H9 (cell line): ENCODE measurements at regions not wholly inside any gene's neighbourhood (a gene's known extent, or its start where the extent isn't known, plus 50 kb on each side); places are given as distances from the start of the nearest gene placed in this dataset.

Source experiments
- DNase-seq: peaks from one replicate; pipeline ENCODE4 v3.0.0-alpha.2; 2017
- H2AFZ ChIP-seq: one replicate; pipeline ENCODE4 v1.6.1; 2013; ENCODE audit warnings: mild to moderate bottlenecking, low read length, control low read depth, moderate library complexity
- H2AK5ac ChIP-seq: 2 replicates; pipeline ENCODE4 v1.6.1; 2013; ENCODE audit warnings: low read length, control low read depth, mixed read lengths; ENCODE audit not compliant: insufficient read length
- H2BK120ac ChIP-seq: one replicate; pipeline ENCODE4 v1.6.1; 2013; ENCODE audit warnings: low read depth, mild to moderate bottlenecking, low read length, control low read depth, inconsistent platforms; ENCODE audit not compliant: poor library complexity, severe bottlenecking
- H2BK12ac ChIP-seq: 2 replicates; pipeline ENCODE4 v1.6.1; 2013; ENCODE audit warnings: low read length, control low read depth, mixed read lengths, low read depth; ENCODE audit not compliant: insufficient read length
- H2BK15ac ChIP-seq: 2 replicates; pipeline ENCODE4 v1.6.1; 2013; ENCODE audit warnings: low read depth, low read length, control low read depth
- H2BK20ac ChIP-seq: one replicate; pipeline ENCODE4 v1.6.1; 2013; ENCODE audit warnings: low read depth, mild to moderate bottlenecking, low read length, control low read depth, inconsistent platforms; ENCODE audit not compliant: poor library complexity, severe bottlenecking
- H2BK5ac ChIP-seq: 2 replicates; pipeline ENCODE4 v1.6.1; 2013; ENCODE audit warnings: low read length, control low read depth, mixed read lengths; ENCODE audit not compliant: insufficient read length
- H3K14ac ChIP-seq: 2 replicates; pipeline ENCODE4 v1.6.1; 2013; ENCODE audit warnings: low read length, control low read depth; ENCODE audit not compliant: insufficient read depth
- H3K18ac ChIP-seq: 2 replicates; pipeline ENCODE4 v1.6.1; 2013; ENCODE audit warnings: low read depth, mild to moderate bottlenecking, mixed read lengths, low read length, control low read depth; ENCODE audit not compliant: insufficient read length
- H3K23ac ChIP-seq: 2 replicates; pipeline ENCODE4 v1.6.1; 2013; ENCODE audit warnings: low read length, control low read depth, mixed read lengths, low read depth; ENCODE audit not compliant: insufficient read length
- H3K23me2 ChIP-seq: 2 replicates; pipeline ENCODE4 v1.6.1; 2013; ENCODE audit warnings: low read depth, mild to moderate bottlenecking, mixed read lengths, low read length, control low read depth; ENCODE audit not compliant: insufficient read length, poor library complexity, severe bottlenecking
- H3K27ac ChIP-seq: 2 replicates; pipeline ENCODE4 v1.5.1; 2013; ENCODE audit warnings: low read length, control low read depth, mixed read lengths, low read depth; ENCODE audit not compliant: insufficient read length
- H3K27me3 ChIP-seq: 2 replicates; pipeline ENCODE4 v1.6.1; 2013; ENCODE audit warnings: low read length, control low read depth, inconsistent platforms; ENCODE audit not compliant: insufficient read depth
- H3K4ac ChIP-seq: 2 replicates; pipeline ENCODE4 v1.6.1; 2013; ENCODE audit warnings: low read depth, mild to moderate bottlenecking, control low read depth, inconsistent platforms, low read length, moderate library complexity
- H3K4me1 ChIP-seq: 2 replicates; pipeline ENCODE4 v1.6.1; 2013; ENCODE audit warnings: low read length, control low read depth, inconsistent platforms; ENCODE audit not compliant: insufficient read depth
- H3K4me2 ChIP-seq: 2 replicates; pipeline ENCODE4 v1.6.1; 2013; ENCODE audit warnings: low read length, control low read depth, mixed read lengths; ENCODE audit not compliant: insufficient read length, insufficient read depth
- H3K56ac ChIP-seq: 2 replicates; pipeline ENCODE4 v1.6.1; 2013; ENCODE audit warnings: low read depth, mild to moderate bottlenecking, mixed read lengths, low read length, control low read depth; ENCODE audit not compliant: insufficient read length
- H3K79me1 ChIP-seq: 2 replicates; pipeline ENCODE4 v1.6.1; 2013; ENCODE audit warnings: low read depth, mild to moderate bottlenecking, moderate library complexity, low read length, control low read depth, inconsistent platforms; ENCODE audit not compliant: insufficient read depth, poor library complexity, severe bottlenecking
- H3K79me2 ChIP-seq: 2 replicates; pipeline ENCODE4 v1.6.1; 2013; ENCODE audit warnings: low read length, control low read depth, inconsistent platforms; ENCODE audit not compliant: insufficient read depth
- H3K9ac ChIP-seq: 2 replicates; pipeline ENCODE4 v1.6.1; 2013; ENCODE audit warnings: low read length, control low read depth, mixed read lengths; ENCODE audit not compliant: insufficient read length; ENCODE audit errors: extremely low read depth
- H3K9me3 ChIP-seq: one replicate; pipeline ENCODE4 v1.6.1; 2013; ENCODE audit warnings: low read depth, low read length, inconsistent platforms; ENCODE audit not compliant: control insufficient read depth
- H3T11ph ChIP-seq: one replicate; pipeline ENCODE4 v1.6.1; 2013; ENCODE audit warnings: mild to moderate bottlenecking, low read length, control low read depth, inconsistent platforms
- H4K20me1 ChIP-seq: one replicate; pipeline ENCODE4 v1.6.1; 2013; ENCODE audit not compliant: control insufficient read depth, insufficient read length, insufficient read depth
- H4K5ac ChIP-seq: 2 replicates; pipeline ENCODE4 v1.6.1; 2013; ENCODE audit warnings: low read depth, mild to moderate bottlenecking, mixed read lengths, low read length, control low read depth; ENCODE audit not compliant: insufficient read length
- H4K8ac ChIP-seq: replicated peaks from 2 replicates; pipeline ENCODE4 v1.6.1; 2013; ENCODE audit warnings: low read length, control low read depth, mixed read lengths, low read depth; ENCODE audit not compliant: insufficient read length
- H4K91ac ChIP-seq: 2 replicates; pipeline ENCODE4 v1.6.1; 2013; ENCODE audit warnings: low read depth, mild to moderate bottlenecking, moderate library complexity, mixed read lengths, low read length, control low read depth; ENCODE audit not compliant: insufficient read length
- H3K27ac Mint-ChIP-seq, 3 experiments: 2 replicates in 2 of 3; 3 replicates in 1 of 3; pipeline ENCODE4 v1.8.0; 2020 to 2021; ENCODE audit warnings: mixed read lengths in 3 of 3, mild to moderate bottlenecking in 1 of 3, moderate library complexity in 1 of 3
- H3K27me3 Mint-ChIP-seq: 2 replicates; pipeline ENCODE4 v1.8.0; 2021; ENCODE audit warnings: low read depth, mild to moderate bottlenecking, moderate library complexity, mixed read lengths
- H3K36me3 Mint-ChIP-seq, 3 experiments: 2 replicates in 2 of 3; 3 replicates in 1 of 3; pipeline ENCODE4 v1.8.0; 2020 to 2021; ENCODE audit warnings: low read depth in 3 of 3, mixed read lengths in 3 of 3; ENCODE audit not compliant: insufficient read depth in 1 of 3
- H3K4me1 Mint-ChIP-seq, 2 experiments: 2 replicates each; pipeline ENCODE4 v1.8.0; 2020; ENCODE audit warnings: mixed read lengths in 2 of 2
- H3K4me3 Mint-ChIP-seq, 2 experiments: 2 replicates in 1 of 2; 3 replicates in 1 of 2; pipeline ENCODE4 v1.8.0; 2020 to 2021; ENCODE audit warnings: mild to moderate bottlenecking in 2 of 2, mixed read lengths in 2 of 2, moderate library complexity in 1 of 2
- H3K9me3 Mint-ChIP-seq, 2 experiments: 2 replicates in 1 of 2; 3 replicates in 1 of 2; pipeline ENCODE4 v1.8.0; 2020; ENCODE audit warnings: mild to moderate bottlenecking in 2 of 2, mixed read lengths in 2 of 2, moderate library complexity in 1 of 2
- CTCF ChIP-seq: fragments of 200-600 bp; sonication (generic); conservative IDR thresholded peaks from 3 replicates; pipeline ENCODE4 v1.8.0; 2021; ENCODE audit warnings: antibody characterized with exemption, mild to moderate bottlenecking
- whole genome bisulfite sequencing: extraction: QIAGEN DNeasy Blood & Tissue Kit; methylation state at CpG from one replicate; pipeline ENCODE4 v1.1.7; 2013; ENCODE audit warnings: missing lambda C conversion rate, low lambda C conversion rate, mixed read lengths; ENCODE audit not compliant: insufficient read length; ENCODE audit errors: extremely low coverage; 5-methylcytosine and 5-hydroxymethylcytosine counted together

- Histone ChIP-seq H2BK15ac (no peak overlapping the region), H2AK5ac (no peak overlapping the region), H2BK120ac (no peak overlapping the region), H2BK12ac (no peak overlapping the region), H4K5ac (no peak overlapping the region), H3K9ac (no peak overlapping the region), H3K79me2 (no peaks in the 10 kb centered on the region), H3K4me2 (no peak overlapping the region), H2BK20ac (no peak overlapping the region), H3K27me3 (no peaks in the 10 kb centered on the region), H3K18ac (no peak overlapping the region), H3K23ac (no peak overlapping the region), H3T11ph (no peak overlapping the region), H4K8ac (no peak overlapping the region), H2AFZ (no peak overlapping the region), H3K27ac (no peak overlapping the region), H4K91ac (no peak overlapping the region), H3K14ac (no peak overlapping the region), H2BK5ac (no peak overlapping the region), H3K4ac (no peak overlapping the region), H4K20me1 (no peaks in the 10 kb centered on the region), H3K23me2 (no peaks in the 10 kb centered on the region), H3K4me1 (no peaks in the 10 kb centered on the region), H3K56ac (no peak overlapping the region), H3K79me1 (no peaks in the 10 kb centered on the region), H3K9me3 (no peaks in the 10 kb centered on the region)
- peaks cover 0 to 5% (median 0%) of the 10 kb centered on the region in 3 experiments; a peak in 2 of 7 replicates for H3K36me3 Mint-ChIP-seq
- H3K27me3 Mint-ChIP-seq, result no peaks in the 10 kb centered on the region; the same call in 1 of the 2 replicates
- no peak overlapping the region for H3K27ac Mint-ChIP-seq
- TF ChIP-seq CTCF, result no peak
- no CpG with 5 or more reads among the region's 12 CpGs for WGBS
- peaks cover 8 to 9% of the 10 kb centered on the region in 2 experiments; a peak in 3 of 4 replicates for H3K4me1 Mint-ChIP-seq
- DNase-seq, result no peak
- no peak overlapping the region for H3K4me3 Mint-ChIP-seq
- peaks cover 2 to 3% of the 10 kb centered on the region in 2 experiments; a peak in 3 of 5 replicates for H3K9me3 Mint-ChIP-seq
Measured at GRCh38 chr2:101638181-101638711, 59.3 kb upstream of the MAP4K4 start.
